ENCODE measurements at regions not wholly inside any gene's neighbourhood (a gene's known extent, or its start where the extent isn't known, plus 50 kb on each side); places are given as distances from the start of the nearest gene placed in this dataset.
A peak's percentile ranks its signal among the peaks of the same experiment; 100 is the strongest.

DNA sequence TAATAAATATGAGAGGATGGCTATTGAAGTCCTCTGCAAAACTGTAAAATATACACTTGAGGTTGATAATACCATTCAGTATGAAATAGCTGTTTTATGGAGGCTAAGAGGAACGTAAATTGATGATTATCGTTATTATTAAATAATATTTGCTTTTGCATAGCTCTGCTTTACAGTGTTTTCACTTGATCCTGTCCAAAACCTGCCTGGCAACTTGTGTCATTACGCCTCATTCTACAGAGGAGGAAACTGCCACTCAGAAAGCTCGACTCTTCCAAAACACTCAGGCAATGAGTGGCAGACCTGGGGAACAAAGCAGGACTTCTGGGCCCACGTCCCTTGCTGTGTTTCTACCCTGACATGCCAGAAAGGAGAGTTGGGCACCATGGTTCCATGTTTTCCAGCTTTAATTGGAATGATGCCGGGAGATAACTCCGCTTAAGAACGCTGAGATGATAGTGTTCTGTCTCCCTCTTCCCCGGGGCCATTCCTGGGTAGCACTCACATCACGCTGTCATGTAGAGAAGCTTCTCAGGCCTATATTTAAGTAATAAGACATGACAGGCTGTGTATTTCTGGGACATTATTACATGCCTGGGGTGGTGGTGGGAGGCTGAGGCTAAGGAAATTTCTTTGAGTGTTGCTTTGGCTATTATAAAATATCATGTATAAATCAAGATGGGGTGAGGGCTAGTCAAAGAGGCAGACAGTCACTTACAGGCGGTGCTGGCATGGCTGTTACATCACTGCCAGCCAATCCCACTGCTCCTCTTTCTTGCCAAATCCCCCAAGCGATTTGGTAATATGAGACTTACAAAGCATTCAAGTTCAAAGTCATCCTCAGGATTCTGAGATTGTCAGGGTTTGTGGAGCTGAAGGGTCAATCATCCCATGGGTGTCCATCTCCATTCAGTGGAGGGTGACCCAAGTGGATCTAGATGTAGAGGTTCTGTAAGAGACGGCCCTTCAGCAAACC lies 501.7 kb downstream of the INSC start:
- DNase-seq (ENCODE audit: insufficient read length, low spot score): no peak
- FAIRE-seq: no peak
- TF ChIP-seq, protein P1, sequence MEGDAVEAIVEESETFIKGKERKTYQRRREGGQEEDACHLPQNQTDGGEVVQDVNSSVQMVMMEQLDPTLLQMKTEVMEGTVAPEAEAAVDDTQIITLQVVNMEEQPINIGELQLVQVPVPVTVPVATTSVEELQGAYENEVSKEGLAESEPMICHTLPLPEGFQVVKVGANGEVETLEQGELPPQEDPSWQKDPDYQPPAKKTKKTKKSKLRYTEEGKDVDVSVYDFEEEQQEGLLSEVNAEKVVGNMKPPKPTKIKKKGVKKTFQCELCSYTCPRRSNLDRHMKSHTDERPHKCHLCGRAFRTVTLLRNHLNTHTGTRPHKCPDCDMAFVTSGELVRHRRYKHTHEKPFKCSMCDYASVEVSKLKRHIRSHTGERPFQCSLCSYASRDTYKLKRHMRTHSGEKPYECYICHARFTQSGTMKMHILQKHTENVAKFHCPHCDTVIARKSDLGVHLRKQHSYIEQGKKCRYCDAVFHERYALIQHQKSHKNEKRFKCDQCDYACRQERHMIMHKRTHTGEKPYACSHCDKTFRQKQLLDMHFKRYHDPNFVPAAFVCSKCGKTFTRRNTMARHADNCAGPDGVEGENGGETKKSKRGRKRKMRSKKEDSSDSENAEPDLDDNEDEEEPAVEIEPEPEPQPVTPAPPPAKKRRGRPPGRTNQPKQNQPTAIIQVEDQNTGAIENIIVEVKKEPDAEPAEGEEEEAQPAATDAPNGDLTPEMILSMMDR (IDR thresholded peaks at IDR 0.05; ENCODE audit: insufficient read depth, missing control alignments): no peak

GRCh38 chr11:15617126-15617525 lies 502.4 kb downstream of the INSC start:
- TF ChIP-seq, protein P1 (IDR thresholded peaks at IDR 0.05; ENCODE audit: insufficient read depth, missing control alignments): no peak
- DNase-seq (ENCODE audit: insufficient read length, low spot score): no peak
- no peak for FAIRE-seq

DNA sequence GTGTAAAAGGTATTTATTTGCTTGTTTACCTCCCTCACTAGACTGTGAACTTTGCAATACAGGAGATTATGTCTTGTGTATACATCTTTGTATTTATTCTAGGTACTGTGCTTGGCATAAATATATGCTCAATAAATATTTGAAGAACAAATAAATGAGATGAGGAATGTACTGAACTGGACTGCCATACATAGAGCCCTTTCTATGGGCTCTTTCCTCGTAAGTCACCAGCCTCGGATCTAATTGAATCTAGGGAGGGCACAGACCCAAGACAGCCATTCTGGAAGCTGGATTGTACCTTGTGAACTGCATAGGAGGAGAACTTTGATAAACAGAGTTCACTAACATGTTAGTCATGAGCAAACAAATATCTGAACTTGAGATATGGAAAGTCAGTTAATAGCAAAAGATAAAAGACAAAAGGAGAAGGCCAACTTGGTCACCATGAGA lies 503.9 kb downstream of the INSC start:
- FAIRE-seq (no peak), DNase-seq (ENCODE audit: insufficient read length, low spot score) (no peak)
- TF ChIP-seq, protein P1 (IDR thresholded peaks at IDR 0.05; ENCODE audit: insufficient read depth, missing control alignments): no peak

- no peak for DNase-seq (ENCODE audit: insufficient read length, low spot score)
- no peak for FAIRE-seq
- TF ChIP-seq, protein P1 (IDR thresholded peaks at IDR 0.05; ENCODE audit: insufficient read depth, missing control alignments): no peak
These were observed 506.8 kb downstream of the INSC start for GRCh38 chr11:15621565-15621964.

DNA sequence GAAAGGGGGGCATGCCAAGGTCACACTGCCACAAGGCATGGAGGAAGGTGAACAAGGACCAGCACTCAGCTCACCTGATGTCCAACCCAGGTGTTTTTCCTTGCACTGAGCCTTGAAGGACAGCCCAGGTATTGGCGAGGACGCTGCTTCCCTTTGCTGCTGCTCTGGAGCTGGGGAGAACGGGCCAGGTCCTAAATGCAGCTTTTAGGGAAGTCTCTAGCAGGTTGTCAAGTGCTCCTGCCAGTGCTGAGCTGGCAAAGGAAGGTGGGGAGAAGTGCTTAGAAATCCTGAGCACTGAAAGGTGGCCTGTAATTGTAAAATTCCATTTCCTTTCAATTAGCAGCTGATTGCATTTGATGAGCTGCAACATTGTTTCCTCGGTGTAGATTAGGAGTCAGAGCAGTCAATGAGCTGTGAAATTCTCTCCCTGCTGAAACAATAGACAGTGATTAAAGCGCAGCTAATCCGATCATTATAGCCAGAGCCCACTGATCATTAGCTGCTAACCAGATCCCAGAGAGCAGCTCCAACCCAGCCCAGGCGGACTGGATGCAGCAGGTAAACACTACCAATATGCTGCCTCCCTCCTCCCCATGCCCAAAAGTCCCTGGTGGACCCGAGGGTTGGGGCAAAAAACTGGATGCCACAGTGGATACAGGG lies 507.6 kb downstream of the INSC start:
- TF ChIP-seq, protein P1 (IDR thresholded peaks at IDR 0.05; ENCODE audit: insufficient read depth, missing control alignments): no peak
- DNase-seq (ENCODE audit: insufficient read length, low spot score) (peak; percentile 40), FAIRE-seq (no peak)

DNA sequence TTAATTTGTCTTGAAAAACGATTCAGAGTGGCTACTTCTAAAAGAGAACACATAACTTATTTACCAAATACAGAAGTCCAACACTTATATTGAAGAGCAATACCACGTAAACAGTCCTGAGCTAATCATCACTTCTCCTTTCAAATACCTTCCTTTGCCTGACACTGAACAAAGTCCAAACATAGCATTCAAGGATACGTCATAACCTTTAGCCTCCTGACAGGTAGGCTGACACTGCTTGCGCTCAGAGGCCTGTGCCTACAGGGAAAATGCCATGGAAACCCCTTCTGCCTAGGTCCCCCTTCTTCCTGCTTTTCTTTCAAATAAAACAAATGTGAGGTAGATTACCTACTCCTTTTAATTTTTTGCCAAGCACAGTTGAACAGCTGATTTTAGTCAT lies 510.0 kb downstream of the INSC start:
- TF ChIP-seq, protein P1 (IDR thresholded peaks at IDR 0.05; ENCODE audit: insufficient read depth, missing control alignments): no peak
- DNase-seq (ENCODE audit: insufficient read length, low spot score) (no peak), FAIRE-seq (no peak)
